Islet of Langerhans (tissue), 1 donor: ENCODE measurements at regions not wholly inside any gene's neighbourhood (a gene's known extent, or its start where the extent isn't known, plus 50 kb on each side); places are given as distances from the start of the nearest gene placed in this dataset.
"Not testable (repeated sequence)": the region's sequence is repeated elsewhere in the genome, so short reads cannot be mapped to it uniquely, and the experiment has no call there.

Experiments used
- FAIRE-seq: peaks from one replicate; lab custom pipeline; 2011; peaks lifted over from hg19 to GRCh38; lab: Jason Lieb, UNC

- not testable (repeated sequence) for FAIRE-seq
These were observed 168.8 kb downstream of the TLE3 start for GRCh38 chr15:69928890-69929289.

DNA sequence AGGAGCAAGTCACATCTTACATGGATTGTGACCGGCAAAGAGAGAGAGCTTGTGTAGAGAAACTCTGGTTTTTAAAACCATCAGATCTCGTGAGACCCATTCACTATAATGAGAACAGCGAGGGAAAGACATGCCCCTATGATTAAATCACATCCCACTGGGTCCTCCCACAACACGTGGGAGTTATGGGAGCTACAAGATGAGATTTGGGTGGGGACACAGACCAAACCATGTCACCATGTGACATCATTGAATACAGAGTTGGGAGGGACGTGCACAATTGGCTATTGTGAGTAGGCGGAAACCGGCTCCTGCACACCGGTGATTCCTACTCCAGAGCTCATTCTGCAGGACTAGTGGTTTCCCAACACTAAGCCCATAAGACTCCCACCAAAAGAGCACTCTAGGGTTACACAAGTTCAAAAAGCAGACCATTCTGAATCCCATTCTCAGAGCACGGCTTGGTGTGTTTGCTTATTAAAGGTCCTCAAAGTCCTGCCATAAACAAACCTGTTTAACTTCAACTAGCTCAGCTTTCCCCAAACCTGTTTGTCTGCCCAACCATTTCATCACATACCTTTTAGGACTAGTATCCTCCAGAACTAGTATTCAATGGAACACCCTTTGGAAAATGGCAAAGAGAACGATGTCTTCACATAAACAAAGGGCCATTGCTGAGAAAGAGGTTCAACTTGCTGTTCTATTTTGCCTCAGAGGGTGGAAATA is 167.6 kb downstream of the TLE3 start:
- no peak for FAIRE-seq

GRCh38 chr15:69930754-69931153 is 167.0 kb downstream of the TLE3 start:
- no peak for FAIRE-seq

DNA sequence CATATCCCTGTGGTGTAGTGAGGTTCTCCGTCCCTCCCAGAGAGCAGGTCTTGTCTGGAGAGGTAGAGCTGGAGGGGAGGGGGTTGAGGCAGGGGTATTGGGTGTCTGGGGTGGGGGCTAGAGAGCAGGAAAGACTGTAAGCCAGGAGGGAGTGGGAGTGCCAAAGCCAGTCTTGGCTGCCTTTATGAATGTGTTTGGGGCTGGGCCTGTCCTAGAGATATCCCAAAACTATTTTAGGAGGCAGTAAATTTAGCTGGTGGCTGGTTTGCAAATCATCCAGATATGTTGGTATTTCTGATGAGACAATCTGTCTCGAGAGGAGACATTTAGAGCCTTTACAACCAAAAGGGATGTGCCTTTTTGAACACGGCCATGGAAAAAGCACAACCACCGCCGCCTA is 166.6 kb downstream of the TLE3 start:
- FAIRE-seq, result no peak

GRCh38 chr15:69934607-69935006 is 163.1 kb downstream of the TLE3 start:
- FAIRE-seq, result no peak

DNA sequence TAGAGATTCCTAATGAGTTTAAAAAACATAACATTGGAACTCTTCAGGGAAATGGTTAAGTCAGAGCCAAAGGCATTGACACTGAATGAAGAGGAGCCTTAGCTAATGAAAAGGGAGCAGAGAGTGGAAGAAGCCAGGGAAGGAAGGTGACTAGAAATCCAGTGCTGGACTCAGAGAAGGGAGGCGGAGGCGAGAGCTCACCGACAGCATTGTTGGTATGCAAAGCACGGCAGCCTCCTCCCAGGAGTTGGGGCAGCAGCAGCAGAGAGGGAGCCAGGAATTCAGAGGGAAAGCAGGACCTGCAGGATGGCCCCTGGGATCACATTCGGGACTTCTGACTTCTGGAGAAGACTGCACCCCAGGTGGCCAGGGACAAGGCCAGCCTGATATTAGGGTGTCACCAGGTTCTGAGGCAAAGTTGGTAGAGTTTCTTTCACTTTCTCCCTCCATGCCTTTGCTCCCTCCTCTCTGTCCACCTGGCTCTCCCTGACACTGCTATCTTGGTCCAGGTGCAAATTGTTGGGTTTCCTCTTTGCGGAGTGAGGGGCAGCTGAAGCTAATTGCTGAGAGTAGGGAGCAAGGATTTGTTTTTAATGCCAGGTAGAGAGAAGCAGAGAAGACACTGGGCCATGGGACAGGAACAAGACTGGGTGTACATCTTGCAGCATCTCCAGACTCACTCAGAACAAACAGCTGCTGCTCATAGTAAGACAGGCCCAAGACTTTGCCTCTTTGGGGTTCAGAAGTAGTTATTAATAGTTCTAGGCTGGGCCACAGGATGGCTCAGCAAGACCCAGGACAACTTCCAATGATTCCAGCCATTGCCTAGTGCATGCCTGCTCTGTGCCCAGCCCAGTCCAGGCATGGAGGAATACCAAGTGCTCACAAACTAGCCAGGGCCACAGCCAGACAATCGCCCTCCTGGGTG is 157.9 kb downstream of the TLE3 start:
- no peak for FAIRE-seq

DNA sequence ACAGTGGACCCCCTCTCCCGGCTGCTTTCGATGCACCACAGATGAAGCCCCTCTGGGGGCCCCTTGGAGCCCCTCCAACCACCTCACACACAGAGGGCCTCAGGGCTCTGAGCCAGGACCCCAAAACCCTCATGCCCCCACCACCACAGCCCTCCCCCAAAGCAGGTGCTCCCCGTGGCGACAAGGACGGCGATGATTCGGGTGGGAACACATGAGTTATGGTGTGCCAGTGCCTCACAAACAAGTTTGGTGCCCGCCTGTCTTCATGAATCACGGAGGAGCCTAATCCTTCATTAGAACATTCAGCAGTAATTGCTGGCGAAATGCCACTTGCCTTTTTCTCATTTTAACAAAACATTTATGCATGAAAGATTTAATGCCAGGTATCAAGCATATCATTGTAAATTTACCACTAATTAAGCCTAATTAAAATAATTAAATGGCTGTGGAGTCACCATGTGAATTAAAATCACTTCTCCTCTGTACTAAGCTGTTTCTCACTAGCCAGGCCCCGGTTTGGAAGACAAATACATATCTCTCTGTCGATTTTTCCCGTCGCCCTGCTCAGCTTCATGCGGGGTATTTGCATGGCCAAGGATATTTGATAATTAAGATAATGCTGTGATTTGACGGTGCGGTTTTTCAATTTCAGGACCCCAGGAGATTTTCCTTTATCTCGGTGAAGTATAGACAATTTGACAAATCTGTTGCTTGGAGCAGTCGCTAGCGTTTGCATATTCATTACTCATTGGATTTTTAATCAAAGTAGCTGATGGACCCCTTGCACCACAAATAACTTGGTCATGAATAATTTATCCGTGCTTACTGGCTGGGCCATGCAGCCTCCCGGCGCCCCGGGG is 157.0 kb downstream of the TLE3 start:
- FAIRE-seq, result no peak

DNA sequence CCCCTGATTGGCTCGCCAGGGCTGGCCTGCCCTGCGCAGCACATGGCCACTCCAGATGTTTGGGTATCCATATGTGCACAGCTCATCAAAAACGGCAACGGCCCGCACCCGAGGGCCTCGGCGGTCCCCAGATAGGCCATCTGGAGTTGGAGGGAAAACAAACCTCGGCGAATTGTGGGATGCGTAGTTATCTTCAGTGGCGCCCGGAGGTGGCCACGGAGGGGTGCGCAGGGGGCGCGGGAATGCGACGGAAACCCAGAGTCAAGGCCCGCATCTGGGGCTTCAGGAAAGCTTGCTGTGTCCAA is 156.5 kb downstream of the TLE3 start:
- FAIRE-seq, result no peak

- no peak for FAIRE-seq
These were observed 155.8 kb downstream of the TLE3 start for GRCh38 chr15:69941706-69942495.

DNA sequence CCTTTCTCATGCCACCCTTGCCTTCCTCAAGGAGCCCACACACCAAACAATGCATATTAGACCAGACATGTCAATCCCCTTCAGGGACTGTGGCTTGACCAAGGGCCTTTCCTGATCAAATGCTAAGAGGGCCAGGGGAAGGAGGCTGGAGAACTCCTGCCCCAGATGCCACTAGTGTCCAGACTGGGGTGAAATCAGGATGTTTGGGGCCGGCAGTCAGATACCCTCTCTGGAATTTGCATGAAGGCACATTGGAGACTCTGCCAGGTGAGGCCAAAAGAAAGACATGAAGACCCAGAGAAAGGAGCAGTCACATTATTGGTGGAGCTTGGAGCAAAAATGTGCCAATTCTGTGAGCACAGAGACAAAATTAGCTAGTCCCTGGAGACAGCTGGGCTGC is 154.1 kb downstream of the TLE3 start:
- FAIRE-seq, result no peak

DNA sequence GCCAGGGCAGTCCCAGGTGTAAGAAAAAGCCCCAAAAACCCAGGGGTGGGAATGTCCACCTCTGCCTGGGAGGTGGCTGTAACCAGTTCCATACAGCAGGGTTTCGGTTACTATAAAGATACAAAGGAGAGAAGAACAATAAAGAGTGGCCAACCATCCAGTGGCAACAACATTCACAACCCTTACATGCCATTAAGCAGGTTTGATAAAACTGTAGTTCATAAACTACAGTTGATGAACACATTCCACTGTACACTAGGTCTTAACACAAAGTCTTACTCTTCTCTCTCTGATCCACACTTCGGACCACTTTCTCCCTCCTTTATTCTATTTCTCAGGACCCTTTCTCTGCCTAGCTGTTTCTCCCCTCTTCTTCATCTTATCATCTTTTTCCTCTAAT is 152.0 kb downstream of the TLE3 start:
- FAIRE-seq, result no peak

DNA sequence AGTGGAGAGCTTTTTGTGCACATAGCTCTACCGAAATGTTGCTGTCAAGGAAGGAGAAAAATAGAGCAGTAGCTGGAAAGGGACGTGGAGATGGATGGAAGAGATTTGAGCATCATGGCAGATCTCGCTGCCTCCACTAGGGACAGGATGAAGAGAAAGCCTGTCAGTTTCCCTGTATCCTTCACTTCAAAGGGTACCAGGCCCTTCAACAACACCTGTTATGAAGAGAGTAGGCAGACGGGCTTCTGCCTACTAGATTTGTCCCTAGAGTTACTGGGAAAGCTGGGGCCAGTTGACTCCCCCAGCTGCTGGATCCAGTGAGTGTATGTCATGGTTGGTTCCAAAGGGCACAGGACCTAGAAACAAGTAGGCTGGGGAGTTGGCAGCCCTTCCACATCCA is 150.8 kb downstream of the TLE3 start:
- FAIRE-seq, result no peak

DNA sequence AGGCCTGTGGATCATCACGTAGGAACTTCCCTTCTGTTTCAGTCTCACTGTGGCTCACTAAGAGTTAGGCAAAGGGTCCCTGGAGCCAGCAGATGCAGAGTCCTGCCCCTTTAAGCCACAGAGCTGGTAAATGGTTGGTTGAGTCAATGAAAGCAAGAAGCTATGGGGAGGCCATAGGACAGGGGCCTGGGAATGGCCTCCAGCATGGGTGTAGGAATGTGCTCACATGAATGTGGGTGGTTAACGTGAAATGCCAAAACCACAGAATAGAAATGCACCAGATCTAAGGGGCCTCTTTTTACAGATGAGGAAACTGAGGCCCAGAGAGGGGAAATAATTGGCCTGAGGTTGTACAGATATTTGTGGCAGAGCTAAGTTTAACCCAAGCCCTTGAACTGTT is 150.3 kb downstream of the TLE3 start:
- FAIRE-seq, result no peak

- FAIRE-seq, result no peak
These were observed 148.2 kb downstream of the TLE3 start for GRCh38 chr15:69949485-69949884.

DNA sequence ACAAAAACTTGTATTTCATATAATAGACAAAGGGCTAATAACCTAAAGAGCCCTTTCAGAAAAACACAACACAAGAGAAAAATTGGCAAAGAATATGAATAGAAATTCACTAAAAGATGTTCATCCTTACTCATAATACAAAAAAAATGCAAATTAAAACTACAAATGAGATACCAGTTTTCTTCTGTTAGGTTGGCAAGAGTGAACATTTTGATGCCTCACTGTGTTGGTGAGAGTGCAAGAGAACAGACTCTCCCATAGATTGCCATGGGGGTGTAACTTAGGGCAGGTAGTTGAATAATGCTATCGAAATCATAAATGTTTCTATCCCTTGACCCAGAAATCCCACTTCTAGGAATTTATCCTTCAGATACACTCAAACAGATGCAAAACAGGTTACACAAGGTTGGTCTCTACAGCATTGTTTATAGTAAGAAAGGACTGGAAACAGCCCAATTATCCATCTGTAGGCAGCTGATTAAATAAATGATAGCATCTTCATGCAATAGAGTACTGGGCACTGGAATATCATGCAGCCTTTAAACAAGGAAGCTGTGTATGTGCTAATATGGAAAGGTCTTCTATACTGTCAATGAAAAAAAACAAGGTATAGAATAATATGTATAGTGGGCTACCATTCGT is 146.3 kb downstream of the TLE3 start:
- FAIRE-seq, result no peak

- FAIRE-seq, result no peak
These were observed 145.7 kb downstream of the TLE3 start for GRCh38 chr15:69951898-69952555.

GRCh38 chr15:69953051-69953450 is 144.7 kb downstream of the TLE3 start:
- FAIRE-seq, result no peak

DNA sequence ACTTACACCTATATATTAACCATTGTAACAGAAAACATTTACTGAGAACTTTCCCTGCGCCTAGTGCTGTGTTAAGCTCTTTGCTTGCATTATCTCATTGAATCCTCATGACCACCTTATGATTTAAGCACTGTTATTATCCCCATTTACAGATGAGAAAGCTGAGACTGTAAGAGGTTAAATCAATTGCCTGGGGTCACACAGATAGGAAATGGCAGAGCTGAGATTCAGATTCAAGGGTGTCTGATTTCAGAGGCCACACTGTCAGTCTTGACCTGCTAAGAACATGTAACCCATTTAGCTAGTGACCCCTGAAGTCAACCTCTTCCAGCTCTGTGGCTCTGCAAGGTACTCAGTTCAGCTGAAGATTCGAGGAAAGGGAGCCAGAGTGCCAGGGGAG is 143.9 kb downstream of the TLE3 start:
- FAIRE-seq, result no peak

GRCh38 chr15:69954666-69955065 is 143.1 kb downstream of the TLE3 start:
- FAIRE-seq, result no peak

GRCh38 chr15:69955240-69955894 is 142.3 kb downstream of the TLE3 start:
- FAIRE-seq, result no peak
